WTC11 (cell line): ENCODE measurements at regions not wholly inside any gene's neighbourhood (a gene's known extent, or its start where the extent isn't known, plus 50 kb on each side); places are given as distances from the start of the nearest gene placed in this dataset.

ENCODE experiments used
- ATAC-seq: fragments of 200-7000 bp; cut with Tn5 transposase; 2 replicates; pipeline ENCODE4 v1.10.0; 2021; ENCODE audit warnings: mild to moderate bottlenecking, moderate library complexity
- CTCF ChIA-PET: fragments of 300-600 bp; sonication (Branson Sonifier 250); formaldehyde crosslinking; loops from one replicate; lab custom pipeline; 2021; ENCODE audit warnings: antibody characterized with exemption; lab: Charles Lee
- POLR2A ChIA-PET: fragments of 350-600 bp; sonication (Branson Sonifier 250); formaldehyde crosslinking; loops from one replicate; lab custom pipeline; 2021; ENCODE audit warnings: antibody characterized with exemption; lab: Charles Lee
- DNase-seq: peaks from one replicate; pipeline ENCODE4 v3.0.0; 2021; ENCODE audit warnings: low spot score
- H3K27ac Mint-ChIP-seq: 2 replicates; pipeline ENCODE4 v1.8.0; 2021; ENCODE audit warnings: mixed read lengths
- H3K27me3 Mint-ChIP-seq: 2 replicates; pipeline ENCODE4 v1.8.0; 2021; ENCODE audit warnings: low read depth, mild to moderate bottlenecking, moderate library complexity, mixed read lengths
- H3K36me3 Mint-ChIP-seq: 2 replicates; pipeline ENCODE4 v1.8.0; 2021; ENCODE audit warnings: mixed read lengths
- H3K4me1 Mint-ChIP-seq: 2 replicates; pipeline ENCODE4 v1.8.0; 2022; ENCODE audit warnings: mixed read lengths
- H3K4me3 Mint-ChIP-seq: 2 replicates; pipeline ENCODE4 v1.8.0; 2021; ENCODE audit warnings: mild to moderate bottlenecking, moderate library complexity, mixed read lengths
- H3K9me3 Mint-ChIP-seq: 2 replicates; pipeline ENCODE4 v1.8.0; 2021; ENCODE audit warnings: mixed read lengths
- ATF2 ChIP-seq: sonication (generic); formaldehyde crosslinking; IDR thresholded peaks from 2 replicates; pipeline ENCODE4 v1.8.1; 2022; ENCODE audit warnings: low read depth, missing genetic modification reagents, borderline replicate concordance
- CREB1 ChIP-seq: sonication (generic); formaldehyde crosslinking; IDR thresholded peaks from 2 replicates; pipeline ENCODE4 v1.8.0; 2023; ENCODE audit warnings: mild to moderate bottlenecking, missing genetic modification reagents
- FOXP1 ChIP-seq: sonication (generic); formaldehyde crosslinking; IDR thresholded peaks from 2 replicates; pipeline ENCODE4 v1.8.0; 2022; ENCODE audit warnings: missing genetic modification reagents, mild to moderate bottlenecking, moderate library complexity, borderline replicate concordance
- HMGXB4 ChIP-seq: sonication (generic); formaldehyde crosslinking; IDR thresholded peaks from 2 replicates; pipeline ENCODE4 v1.8.1; 2023; ENCODE audit warnings: mild to moderate bottlenecking, moderate library complexity, missing genetic modification reagents
- ZNF219 ChIP-seq: sonication (generic); formaldehyde crosslinking; IDR thresholded peaks from 2 replicates; pipeline ENCODE4 v1.8.0; 2023; ENCODE audit warnings: missing genetic modification reagents, mild to moderate bottlenecking, borderline replicate concordance
- ZNF425 ChIP-seq: fragments of 250-450 bp; sonication (Bioruptor Pico); conservative IDR thresholded peaks from 2 replicates; pipeline ENCODE4 v1.9.0; 2021; ENCODE audit warnings: mild to moderate bottlenecking
- ZNF532 ChIP-seq: fragments of 250-450 bp; sonication (Bioruptor Pico); IDR thresholded peaks from 2 replicates; pipeline ENCODE4 v1.9.0; 2021; ENCODE audit warnings: mild to moderate bottlenecking, borderline replicate concordance

GRCh38 chr10:131701131-131701947 lies 199.5 kb upstream of the PPP2R2D start:
- no peak overlapping the region for H3K4me3 Mint-ChIP-seq

More at GRCh38 chr10:131701131-131701947, 199.5 kb upstream of the PPP2R2D start:
- Mint-ChIP-seq H3K4me1 (peaks cover 6% of the 10 kb centered on the region), H3K27me3 (no peaks in the 10 kb centered on the region), H3K27ac (no peak overlapping the region), H3K9me3 (peaks cover 1% of the 10 kb centered on the region), H3K36me3 (peaks cover under 1% of the 10 kb centered on the region)
- ChIA-PET CTCF (no interaction called here), POLR2A (no interaction called here)
- TF ChIP-seq HMGXB4 (CRISPR knock-in tag) (no peak), ZNF532 (no peak), FOXP1 (CRISPR knock-in tag) (no peak), CREB1 (CRISPR knock-in tag) (no peak), ZNF219 (no peak), ZNF425 (CRISPR knock-in tag) (no peak), ATF2 (CRISPR knock-in tag) (no peak)
- ATAC-seq: no peak
- DNase-seq: no peak
